ENCODE measurements at regions not wholly inside any gene's neighbourhood (a gene's known extent, or its start where the extent isn't known, plus 50 kb on each side); places are given as distances from the start of the nearest gene placed in this dataset.
A peak's percentile ranks its signal among the peaks of the same experiment; 100 is the strongest.
"Not testable (repeated sequence)": the region's sequence is repeated elsewhere in the genome, so short reads cannot be mapped to it uniquely, and the experiment has no call there.

DNA sequence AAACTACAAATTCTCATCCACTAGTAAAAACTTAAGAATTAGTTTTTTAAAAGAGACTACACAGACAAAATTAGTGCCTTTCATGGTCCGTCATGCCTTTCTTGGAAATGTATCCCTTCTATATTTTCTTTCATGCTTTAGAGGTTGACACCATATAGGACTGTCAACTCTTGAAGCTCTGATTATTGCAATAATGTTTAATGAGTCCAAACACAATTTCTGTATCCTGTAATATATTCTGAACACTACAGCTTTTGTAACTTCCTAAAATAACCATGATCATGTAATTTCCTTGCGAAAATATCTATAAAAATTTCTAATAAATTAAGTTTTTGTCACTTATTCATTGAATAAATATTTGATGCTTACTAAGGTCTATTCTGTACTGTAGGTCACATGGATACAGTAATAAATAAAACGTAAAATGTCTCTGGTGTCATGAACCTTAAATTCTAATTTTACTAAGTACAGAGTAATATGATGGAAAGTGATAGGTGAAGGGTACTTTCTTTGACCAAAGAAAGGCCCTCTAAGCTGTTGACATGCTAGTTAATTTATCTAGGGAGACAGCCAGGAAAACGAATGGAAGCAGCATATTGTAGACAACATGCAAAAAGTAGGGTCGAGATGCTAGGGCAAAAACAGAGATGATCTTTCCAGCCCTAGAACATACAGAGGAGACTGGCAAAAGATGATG is 687.3 kb upstream of the PCDH9 start:
- ATAC-seq (ENCODE audit: low FRiP score in 2 of 2) (no peak), DNase-seq (no peak)
- H3K4me1 ChIP-seq, result no peaks in the 10 kb centered on the region
- no peaks in the 10 kb centered on the region for H3K36me3 ChIP-seq
- peaks cover 0 to 6% (median 0%) of the 10 kb centered on the region in 4 donors for H3K9me3 ChIP-seq
- no peaks in the 10 kb centered on the region for H3K27me3 ChIP-seq
- 74 to 75% methylated on average over 5 of the region's 5 CpGs for WGBS, 2 donors
- H3K27ac ChIP-seq, result no peak overlapping the region
- no peak for TF ChIP-seq EP300 (IDR thresholded peaks at IDR 0.05)
- no peak for TF ChIP-seq POLR2AphosphoS5 (IDR thresholded peaks at IDR 0.05)
- TF ChIP-seq, protein P1, sequence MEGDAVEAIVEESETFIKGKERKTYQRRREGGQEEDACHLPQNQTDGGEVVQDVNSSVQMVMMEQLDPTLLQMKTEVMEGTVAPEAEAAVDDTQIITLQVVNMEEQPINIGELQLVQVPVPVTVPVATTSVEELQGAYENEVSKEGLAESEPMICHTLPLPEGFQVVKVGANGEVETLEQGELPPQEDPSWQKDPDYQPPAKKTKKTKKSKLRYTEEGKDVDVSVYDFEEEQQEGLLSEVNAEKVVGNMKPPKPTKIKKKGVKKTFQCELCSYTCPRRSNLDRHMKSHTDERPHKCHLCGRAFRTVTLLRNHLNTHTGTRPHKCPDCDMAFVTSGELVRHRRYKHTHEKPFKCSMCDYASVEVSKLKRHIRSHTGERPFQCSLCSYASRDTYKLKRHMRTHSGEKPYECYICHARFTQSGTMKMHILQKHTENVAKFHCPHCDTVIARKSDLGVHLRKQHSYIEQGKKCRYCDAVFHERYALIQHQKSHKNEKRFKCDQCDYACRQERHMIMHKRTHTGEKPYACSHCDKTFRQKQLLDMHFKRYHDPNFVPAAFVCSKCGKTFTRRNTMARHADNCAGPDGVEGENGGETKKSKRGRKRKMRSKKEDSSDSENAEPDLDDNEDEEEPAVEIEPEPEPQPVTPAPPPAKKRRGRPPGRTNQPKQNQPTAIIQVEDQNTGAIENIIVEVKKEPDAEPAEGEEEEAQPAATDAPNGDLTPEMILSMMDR (IDR thresholded peaks at IDR 0.05), result no peak
- TF ChIP-seq POLR2A (IDR thresholded peaks at IDR 0.05), result no peak
- no peak overlapping the region for H3K4me3 ChIP-seq

DNA sequence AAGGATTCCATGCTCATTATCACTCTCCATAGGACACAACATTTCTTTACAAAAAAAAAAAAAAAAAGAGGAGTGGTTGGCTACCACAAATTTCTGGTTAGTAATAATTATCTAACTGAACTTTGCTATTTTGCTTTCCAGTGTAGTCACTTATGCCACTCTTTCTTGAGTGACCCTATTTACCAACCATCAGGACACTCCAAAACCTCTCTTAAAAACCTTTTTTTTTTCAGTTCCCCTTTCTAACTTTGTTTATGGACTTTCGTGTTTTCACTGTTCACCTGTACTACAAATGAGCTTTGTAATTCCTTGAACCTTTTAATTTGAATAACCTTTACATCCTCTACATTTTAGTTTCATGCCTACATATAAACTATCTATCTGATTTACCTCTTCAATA is 686.5 kb upstream of the PCDH9 start:
- peaks cover 0 to 6% (median 0%) of the 10 kb centered on the region in 4 donors for H3K9me3 ChIP-seq
- no peaks in the 10 kb centered on the region for H3K36me3 ChIP-seq
- TF ChIP-seq POLR2AphosphoS5 (IDR thresholded peaks at IDR 0.05), result no peak
- TF ChIP-seq EP300 (IDR thresholded peaks at IDR 0.05), result no peak
- TF ChIP-seq, protein P1 (IDR thresholded peaks at IDR 0.05), result no peak
- TF ChIP-seq POLR2A (IDR thresholded peaks at IDR 0.05), result no peak
- WGBS, 2 donors, result 76 to 84% methylated on average over 1 of the region's 1 CpG
- no peak overlapping the region for H3K4me3 ChIP-seq
- no peaks in the 10 kb centered on the region for H3K4me1 ChIP-seq
- no peak for ATAC-seq (ENCODE audit: low FRiP score in 2 of 2)
- no peak for DNase-seq
- no peaks in the 10 kb centered on the region for H3K27me3 ChIP-seq
- no peak overlapping the region for H3K27ac ChIP-seq

DNA sequence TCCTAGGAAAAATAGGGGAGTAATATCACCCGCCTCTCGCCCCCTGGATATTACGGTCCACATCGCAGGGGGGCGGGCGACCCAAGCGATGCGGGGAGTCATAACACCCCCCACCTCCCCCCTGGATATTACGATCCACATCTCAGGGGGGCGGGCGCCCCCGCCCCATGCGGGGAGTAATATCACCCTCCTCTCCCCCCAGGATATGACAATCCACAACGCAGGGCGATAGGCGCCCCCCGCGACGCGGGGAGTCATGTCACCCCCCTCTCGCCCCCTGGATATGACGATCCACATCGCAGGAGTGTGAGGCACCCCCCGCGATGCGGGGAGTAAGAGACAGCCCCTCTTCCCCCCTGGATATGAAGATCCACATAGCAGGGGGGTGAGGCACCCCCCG is 684.4 kb upstream of the PCDH9 start:
- H3K27me3 ChIP-seq, result no peaks in the 10 kb centered on the region
- H3K4me3 ChIP-seq, result no peak overlapping the region
- DNase-seq (peak in 1 of 2 donors; percentile 68), ATAC-seq (ENCODE audit: low FRiP score in 2 of 2) (peak in 1 of 2 donors; percentile 55)
- peaks cover 0 to 6% (median 0%) of the 10 kb centered on the region in 4 donors for H3K9me3 ChIP-seq
- 87 to 91% methylated on average over 3 to 27 of the region's 27 CpGs for WGBS, 2 donors
- no peaks in the 10 kb centered on the region for H3K36me3 ChIP-seq
- no peak for TF ChIP-seq POLR2AphosphoS5 (IDR thresholded peaks at IDR 0.05)
- no peak for TF ChIP-seq POLR2A (IDR thresholded peaks at IDR 0.05)
- TF ChIP-seq, protein P1 (IDR thresholded peaks at IDR 0.05), result no peak
- TF ChIP-seq EP300 (IDR thresholded peaks at IDR 0.05), result no peak
- H3K4me1 ChIP-seq, result no peaks in the 10 kb centered on the region
- H3K27ac ChIP-seq, result no peak overlapping the region

DNA sequence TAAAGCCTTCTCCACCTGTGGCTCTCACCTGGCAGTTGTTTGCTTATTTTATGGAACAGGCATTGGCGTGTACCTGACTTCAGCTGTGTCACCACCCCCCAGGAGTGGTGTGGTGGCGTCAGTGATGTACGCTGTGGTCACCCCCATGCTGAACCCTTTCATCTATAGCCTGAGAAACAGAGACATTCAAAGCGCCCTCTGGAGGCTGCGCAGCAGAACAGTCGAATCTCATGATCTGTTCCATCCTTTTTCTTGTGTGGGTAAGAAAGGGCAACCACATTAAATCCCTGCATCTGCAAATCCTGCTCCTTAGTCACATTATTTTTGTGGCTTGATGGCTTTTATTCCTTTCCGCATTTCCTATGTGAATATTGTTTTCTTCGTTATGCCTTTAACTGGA is 672.8 kb upstream of the PCDH9 start:
- H3K27me3 ChIP-seq, result not testable (repeated sequence)
- 83 to 88% methylated on average over 5 to 8 of the region's 8 CpGs for WGBS, 2 donors

DNA sequence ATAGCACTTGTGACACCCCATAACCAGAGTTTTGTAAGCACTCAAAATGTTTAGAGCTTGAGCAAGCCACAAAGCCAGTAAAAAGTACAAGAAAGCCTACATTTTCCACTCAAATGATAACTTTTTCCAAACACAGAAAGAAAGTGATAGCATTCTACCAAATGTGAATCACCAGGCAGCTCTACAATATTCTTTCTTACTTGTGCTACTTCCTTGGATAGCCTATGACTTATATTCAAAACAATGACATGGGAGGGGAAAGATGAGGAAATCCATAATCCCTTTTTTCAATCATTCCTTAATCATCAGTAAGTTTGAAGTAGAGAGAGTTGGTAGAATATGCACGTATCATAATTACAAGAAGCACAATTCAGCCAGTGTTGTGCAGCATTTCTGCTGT is 650.8 kb upstream of the PCDH9 start:
- ATAC-seq (ENCODE audit: low FRiP score in 2 of 2), result no peak
- no peaks in the 10 kb centered on the region for H3K36me3 ChIP-seq

More for the DNA sequence above, 672.8 kb upstream of the PCDH9 start:
- ATAC-seq (ENCODE audit: low FRiP score in 2 of 2); H3K4me3 ChIP-seq; H3K9me3 ChIP-seq; DNase-seq; H3K4me1 ChIP-seq; H3K27ac ChIP-seq; H3K36me3 ChIP-seq: not testable (repeated sequence)

More for the DNA sequence above, 650.8 kb upstream of the PCDH9 start:
- WGBS, 2 donors, result 95 to 97% methylated on average over 1 of the region's 1 CpG
- Histone ChIP-seq H3K27ac (no peak overlapping the region), H3K4me3 (no peak overlapping the region), H3K9me3 (no peaks in the 10 kb centered on the region), H3K4me1 (no peaks in the 10 kb centered on the region), H3K27me3 (no peaks in the 10 kb centered on the region)
- TF ChIP-seq EP300 (IDR thresholded peaks at IDR 0.05) (no peak), POLR2AphosphoS5 (IDR thresholded peaks at IDR 0.05) (no peak), POLR2A (IDR thresholded peaks at IDR 0.05) (no peak)
- TF ChIP-seq, protein P1 (IDR thresholded peaks at IDR 0.05), result no peak
- DNase-seq, result no peak

Data from upper lobe of left lung (tissue), 6 donors.